ENCODE measurements at regions not wholly inside any gene's neighbourhood (a gene's known extent, or its start where the extent isn't known, plus 50 kb on each side); places are given as distances from the start of the nearest gene placed in this dataset.

- TF ChIP-seq CTCF (conservative IDR thresholded peaks at IDR 0.05; ENCODE audit: low read depth, low read length) (no peak), EZH2phosphoT487 (IDR thresholded peaks at IDR 0.05; ENCODE audit: borderline replicate concordance, low read length) (no peak), EZH2 (IDR thresholded peaks at IDR 0.05; ENCODE audit: low read length, unreplicated experiment) (no peak)
These were observed 305.1 kb upstream of the SLC10A2 start for GRCh38 chr13:103371271-103371670.
